Fibroblast of the conjunctiva (primary cell): ENCODE measurements at regions not wholly inside any gene's neighbourhood (a gene's known extent, or its start where the extent isn't known, plus 50 kb on each side); places are given as distances from the start of the nearest gene placed in this dataset.
"Not testable (repeated sequence)": the region's sequence is repeated elsewhere in the genome, so short reads cannot be mapped to it uniquely, and the experiment has no call there.

Experiments
- DNase-seq: peaks from one replicate; pipeline ENCODE4 v3.0.0-alpha.2; 2010; ENCODE audit warnings: low read depth

- DNase-seq: not testable (repeated sequence)
Observed at GRCh38 chr10:80859279-80859678, 321.6 kb downstream of the SH2D4B start.

- no peak for DNase-seq
Observed at GRCh38 chr10:80860719-80861118, 323.0 kb downstream of the SH2D4B start.

- no peak for DNase-seq
Observed at GRCh38 chr10:80861882-80862281, 324.2 kb downstream of the SH2D4B start.

- DNase-seq: no peak
Observed at GRCh38 chr10:80870282-80870681, 332.6 kb downstream of the SH2D4B start.

- DNase-seq: no peak
Observed at GRCh38 chr10:80871083-80871482, 333.4 kb downstream of the SH2D4B start.

GRCh38 chr10:80878330-80878729 is 340.6 kb downstream of the SH2D4B start:
- DNase-seq: no peak

GRCh38 chr10:80890146-80890545 is 352.4 kb downstream of the SH2D4B start:
- DNase-seq: no peak

- DNase-seq: no peak
Observed at GRCh38 chr10:80893256-80893655, 355.6 kb downstream of the SH2D4B start.

GRCh38 chr10:80894311-80894791 is 356.6 kb downstream of the SH2D4B start:
- DNase-seq: no peak

- DNase-seq: no peak
Observed at GRCh38 chr10:80894797-80895467, 357.2 kb downstream of the SH2D4B start.

GRCh38 chr10:80896076-80896475 is 358.4 kb downstream of the SH2D4B start:
- DNase-seq: no peak

GRCh38 chr10:80896959-80897358 is 359.3 kb downstream of the SH2D4B start:
- DNase-seq: no peak

GRCh38 chr10:80900661-80901060 is 363.0 kb downstream of the SH2D4B start:
- no peak for DNase-seq

GRCh38 chr10:80908611-80909010 is 370.9 kb downstream of the SH2D4B start:
- no peak for DNase-seq

- DNase-seq: no peak
Observed at GRCh38 chr10:80909254-80909653, 371.6 kb downstream of the SH2D4B start.

GRCh38 chr10:80917636-80918035 is 379.9 kb downstream of the SH2D4B start:
- no peak for DNase-seq

- no peak for DNase-seq
Observed at GRCh38 chr10:80921032-80921431, 383.3 kb downstream of the SH2D4B start.

GRCh38 chr10:80924063-80924952 is 386.6 kb downstream of the SH2D4B start:
- peak; percentile 3 for DNase-seq

- DNase-seq: no peak
Observed at GRCh38 chr10:80927419-80928078, 389.8 kb downstream of the SH2D4B start.

- no peak for DNase-seq
Observed at GRCh38 chr10:80938903-80939302, 401.2 kb downstream of the SH2D4B start.

GRCh38 chr10:80945264-80945880 is 407.7 kb downstream of the SH2D4B start:
- DNase-seq: no peak

GRCh38 chr10:80946073-80946472 is 408.4 kb downstream of the SH2D4B start:
- no peak for DNase-seq
